ENCODE measurements at regions not wholly inside any gene's neighbourhood (a gene's known extent, or its start where the extent isn't known, plus 50 kb on each side); places are given as distances from the start of the nearest gene placed in this dataset.

DNA sequence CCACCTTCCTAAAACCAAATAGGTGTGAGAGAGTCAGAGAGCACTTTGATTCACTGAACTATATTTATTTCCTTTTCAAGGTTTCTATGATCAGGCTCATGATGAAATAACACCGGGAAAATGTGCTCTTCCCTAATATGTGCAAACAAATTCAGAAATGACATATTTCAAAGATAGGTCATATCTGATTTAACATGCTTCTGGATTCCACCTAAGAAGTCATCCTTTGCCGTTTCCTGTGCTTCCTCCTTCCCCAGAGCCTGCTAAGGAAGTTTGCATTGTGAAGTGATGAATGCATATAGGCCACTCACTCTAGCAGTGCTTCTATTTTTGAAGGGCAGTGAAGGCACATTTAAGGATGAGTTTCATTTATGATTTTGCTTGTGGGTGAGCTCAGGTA is 327.6 kb downstream of the TDRD15 start:
- FAIRE-seq, result no peak

DNA sequence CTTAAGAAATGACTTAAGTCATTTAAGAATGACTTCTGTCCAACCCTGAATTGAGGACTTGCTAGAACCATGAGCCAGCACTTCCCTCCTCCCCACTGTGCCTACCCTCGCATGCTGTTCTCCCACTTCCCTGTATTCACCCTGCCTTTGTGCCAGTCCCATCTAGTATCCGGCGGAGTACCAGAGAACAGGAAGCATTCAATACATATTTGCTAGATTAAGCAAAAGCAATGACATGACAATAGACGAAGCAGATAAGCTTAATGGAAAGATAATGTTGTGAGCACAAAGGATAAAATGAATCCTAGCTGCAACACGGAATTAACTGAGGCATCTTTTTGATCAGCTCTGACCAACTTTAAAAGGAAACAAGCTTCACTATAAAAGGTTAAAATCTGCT is 328.5 kb downstream of the TDRD15 start:
- FAIRE-seq, result no peak

DNA sequence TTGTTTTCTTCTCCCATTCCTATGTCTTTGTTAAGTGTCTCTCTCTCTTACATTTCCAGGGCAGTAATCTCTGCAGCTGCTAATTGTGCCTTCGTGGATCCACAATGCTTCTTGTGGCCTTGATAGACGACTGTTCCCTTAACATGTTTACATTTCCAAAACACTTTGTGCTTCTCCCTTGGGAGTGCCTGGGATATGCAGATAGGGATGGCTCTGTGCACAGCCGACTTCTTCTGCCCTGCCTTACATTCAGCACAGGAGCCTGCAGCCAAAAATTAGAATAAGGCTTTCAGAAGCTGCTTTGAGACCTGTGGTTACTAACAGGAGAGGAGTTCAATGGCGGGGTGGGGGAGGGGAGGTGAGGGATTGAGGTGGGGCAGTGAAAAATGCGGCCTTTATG is 328.9 kb downstream of the TDRD15 start:
- no peak for FAIRE-seq

DNA sequence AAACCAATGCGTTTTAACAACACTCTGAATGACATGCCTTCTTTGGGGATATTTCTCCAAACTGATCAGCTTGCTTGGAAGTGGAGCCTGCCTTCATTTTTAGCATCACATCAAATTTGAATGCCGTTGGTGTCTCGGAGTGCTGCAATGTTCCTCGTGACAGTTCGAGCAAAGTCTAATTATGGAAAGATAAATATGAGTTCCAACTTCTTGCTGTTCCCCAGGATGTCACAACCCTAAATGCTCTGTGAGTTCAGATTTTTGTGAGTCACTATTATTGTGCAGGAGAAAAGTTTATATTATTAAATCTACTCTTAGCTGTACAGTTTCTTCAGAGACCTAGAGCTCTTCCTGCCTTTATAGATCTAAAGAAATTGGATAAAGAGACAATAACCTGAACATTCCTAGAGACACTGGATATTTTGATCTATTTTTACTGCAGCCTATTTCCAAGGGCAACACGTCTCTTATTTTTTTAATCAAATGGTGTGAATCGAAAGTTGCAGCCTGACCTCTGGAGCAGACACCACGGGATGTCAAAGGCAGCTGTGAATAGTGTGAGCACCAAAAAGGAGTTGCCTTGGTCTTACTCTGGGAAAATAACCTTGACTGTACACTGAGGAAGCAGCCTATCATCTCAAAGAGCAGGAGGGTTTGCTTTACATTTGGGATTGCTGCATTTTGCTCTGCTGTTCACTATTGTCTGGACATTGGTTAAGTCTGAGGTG is 330.1 kb downstream of the TDRD15 start:
- FAIRE-seq, result no peak

DNA sequence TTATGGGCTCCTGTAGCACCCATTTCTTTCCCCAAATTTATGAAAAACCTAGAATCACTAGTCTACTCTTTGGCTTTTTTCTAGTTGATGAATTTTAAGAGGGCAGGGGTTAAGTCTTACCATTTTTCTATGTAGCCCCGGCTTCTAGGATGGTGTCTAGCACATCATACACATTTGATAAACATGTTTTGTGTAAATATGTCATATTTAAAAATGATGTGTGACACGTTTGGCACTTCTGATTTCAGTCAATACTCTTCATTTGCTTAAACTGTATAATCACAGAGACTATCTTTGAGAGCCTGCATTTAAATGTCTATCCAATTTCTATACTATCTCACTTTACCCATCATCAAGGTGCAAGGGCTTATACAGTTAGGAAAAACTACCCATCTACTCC is 331.1 kb downstream of the TDRD15 start:
- no peak for FAIRE-seq

DNA sequence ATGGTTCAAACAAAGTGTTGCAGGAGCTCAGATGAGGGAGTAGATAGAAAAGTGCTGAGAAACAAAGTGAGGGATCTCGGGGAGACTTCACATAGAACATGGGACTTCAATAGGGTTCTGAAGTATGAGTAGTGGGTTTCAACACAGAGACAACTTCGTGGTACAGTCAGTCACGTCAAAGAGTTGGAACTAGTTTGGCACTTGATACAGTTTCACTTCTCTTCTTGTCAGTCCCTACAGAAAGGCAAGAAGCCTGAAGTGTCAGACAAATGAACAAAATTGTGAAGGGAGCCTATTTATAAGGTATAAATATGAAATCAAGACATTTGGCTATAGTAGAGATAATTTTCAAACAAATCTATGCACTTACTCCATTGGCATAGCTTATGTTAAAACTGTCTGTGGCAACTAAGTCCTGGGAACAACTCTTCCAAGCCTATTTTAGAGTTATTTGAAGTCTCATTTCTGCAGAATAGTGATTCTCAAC is 338.0 kb downstream of the TDRD15 start:
- FAIRE-seq, result no peak

DNA sequence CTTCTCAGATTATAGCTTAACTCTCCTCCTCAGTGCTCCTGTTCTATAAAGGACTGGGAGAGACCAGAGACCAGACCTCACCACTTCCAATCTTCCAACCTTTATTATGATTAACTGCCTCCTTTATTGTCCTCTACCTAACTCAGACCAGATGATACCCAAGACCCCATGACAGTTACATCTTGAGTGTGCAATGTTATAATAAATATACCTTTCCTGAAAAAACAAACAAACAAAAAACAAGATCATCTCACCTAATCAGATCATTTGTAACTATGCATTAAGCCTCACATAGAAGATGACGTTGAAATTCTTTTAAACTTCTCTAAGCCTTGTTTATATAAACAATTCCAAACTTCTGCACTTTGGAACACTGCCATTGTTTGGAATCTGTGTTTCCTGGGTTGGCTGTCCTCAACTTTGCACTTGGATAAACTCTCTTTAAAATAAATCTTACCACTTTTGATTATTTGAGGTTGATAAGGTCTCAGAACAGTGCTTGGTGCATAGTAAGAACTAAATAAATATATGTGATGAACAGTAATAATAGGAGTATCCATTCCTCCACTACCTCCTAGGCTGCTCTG is 342.7 kb downstream of the TDRD15 start:
- peak; percentile 46 for FAIRE-seq

DNA sequence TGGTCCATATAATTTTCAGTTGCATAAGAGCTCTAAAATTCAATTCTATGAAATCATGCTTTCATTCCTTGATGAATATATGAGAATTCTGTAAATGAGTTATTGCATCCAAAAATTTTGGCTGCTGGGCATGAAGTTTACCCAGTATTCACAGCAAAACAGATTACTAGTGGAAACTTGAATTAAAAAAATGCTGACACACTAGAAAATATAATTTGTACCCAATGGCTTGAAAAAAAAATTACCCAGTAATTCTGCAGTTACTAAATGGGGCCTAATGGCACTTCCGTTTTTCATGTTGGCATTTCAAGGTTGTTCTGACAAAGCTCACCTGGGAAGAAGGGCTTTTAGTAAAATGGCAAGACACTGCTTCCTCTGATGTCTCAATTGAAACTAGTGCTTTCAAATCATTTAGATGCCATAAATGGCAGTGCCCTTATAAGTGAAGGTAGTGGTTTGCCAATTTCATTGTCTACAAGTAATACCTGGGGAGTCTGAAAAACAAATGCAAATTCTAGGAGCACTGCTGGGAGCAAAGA is 343.6 kb downstream of the TDRD15 start:
- no peak for FAIRE-seq

DNA sequence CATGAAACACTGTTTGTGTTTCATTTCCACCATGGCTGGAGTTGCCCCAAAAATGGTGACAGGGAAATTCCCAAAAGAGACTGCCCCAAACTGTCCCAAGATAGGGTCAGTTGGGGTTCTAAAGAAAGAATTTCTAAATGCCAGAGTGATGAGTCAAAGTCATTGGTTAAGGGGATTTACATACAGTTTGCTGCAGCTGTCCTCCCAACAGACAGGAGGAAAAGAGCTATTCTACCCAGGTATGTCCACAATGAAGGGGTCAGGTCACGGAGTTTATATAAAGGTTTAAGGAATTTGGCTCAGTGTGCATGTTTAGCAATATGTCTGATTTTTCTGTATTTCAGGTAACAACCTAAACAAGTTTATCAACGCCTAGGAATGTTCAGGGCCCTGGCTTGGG is 344.1 kb downstream of the TDRD15 start:
- no peak for FAIRE-seq

DNA sequence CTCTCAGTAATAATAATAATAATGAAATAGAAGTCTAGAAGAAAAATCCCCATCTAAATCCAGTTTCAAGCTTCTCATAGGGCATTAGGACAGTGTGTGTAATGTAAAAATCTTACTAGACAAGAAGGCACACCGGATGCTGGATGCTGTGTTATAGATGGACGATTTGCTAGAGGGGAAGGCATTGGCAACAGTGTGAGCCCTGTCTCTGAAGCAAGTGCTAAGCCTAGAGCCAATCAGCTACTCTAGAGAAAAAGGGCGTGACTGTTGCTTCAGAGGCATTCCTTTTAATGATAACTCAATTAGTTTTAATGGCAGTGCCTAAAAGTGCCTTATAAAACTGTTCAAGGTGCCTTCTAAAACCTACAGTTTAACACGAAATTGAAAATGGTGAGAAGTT is 344.9 kb downstream of the TDRD15 start:
- no peak for FAIRE-seq

DNA sequence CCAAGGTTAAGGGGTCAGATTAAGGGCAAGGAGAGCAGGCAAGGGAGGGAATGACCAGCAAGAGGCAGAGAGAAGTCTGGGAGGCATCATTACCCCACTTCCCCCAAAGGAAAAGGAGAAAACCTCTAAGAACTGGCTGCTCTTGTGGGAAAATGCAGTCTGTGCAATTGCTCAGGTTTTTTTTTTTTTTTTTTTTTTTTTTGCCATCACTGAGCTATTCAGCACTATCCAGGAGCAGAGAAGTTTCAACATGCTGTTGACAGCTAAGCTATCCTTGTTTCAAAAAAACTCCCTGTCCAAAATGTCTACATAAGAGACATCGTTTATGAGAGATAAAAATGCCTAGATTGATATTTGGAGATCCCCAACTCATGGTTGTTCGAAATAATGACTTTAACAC is 345.4 kb downstream of the TDRD15 start:
- FAIRE-seq, result no peak

DNA sequence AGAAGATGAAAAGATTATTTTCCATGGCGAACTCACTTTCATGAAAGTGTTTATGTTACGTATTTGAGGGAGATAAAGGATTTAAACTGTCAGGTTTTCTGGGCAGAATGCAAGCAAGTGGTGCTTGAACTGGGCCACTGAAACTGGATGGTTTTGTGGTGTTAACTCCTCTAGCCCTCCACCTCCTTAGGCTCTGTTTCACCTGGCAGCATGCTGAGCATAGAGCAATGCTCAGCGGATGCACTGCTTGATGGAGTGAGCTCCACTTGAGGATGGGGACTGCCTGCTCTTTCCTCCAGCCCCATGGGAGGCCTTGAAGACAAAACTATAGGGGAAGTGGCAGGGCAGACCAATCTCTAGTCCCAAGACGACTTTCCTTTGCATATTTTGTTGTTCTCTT is 345.8 kb downstream of the TDRD15 start:
- no peak for FAIRE-seq

DNA sequence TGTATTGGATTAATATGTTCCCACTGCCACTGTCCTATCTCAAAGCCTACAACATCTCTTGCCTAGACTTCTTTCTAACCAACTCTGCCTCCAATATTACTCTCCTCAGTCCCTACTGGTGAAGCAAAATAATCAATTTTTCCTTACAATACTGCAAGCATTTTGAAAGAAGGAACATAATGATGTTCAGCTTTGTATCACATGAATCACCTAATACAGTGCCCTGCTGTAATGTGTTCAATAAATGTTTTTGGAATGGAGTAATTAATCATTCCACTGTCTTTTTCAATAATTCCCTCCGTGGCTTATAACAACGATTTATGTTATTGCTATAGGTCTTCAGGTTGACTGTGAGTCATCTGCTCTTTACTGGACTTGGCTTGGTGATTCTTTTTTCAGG is 356.4 kb downstream of the TDRD15 start:
- FAIRE-seq, result no peak

DNA sequence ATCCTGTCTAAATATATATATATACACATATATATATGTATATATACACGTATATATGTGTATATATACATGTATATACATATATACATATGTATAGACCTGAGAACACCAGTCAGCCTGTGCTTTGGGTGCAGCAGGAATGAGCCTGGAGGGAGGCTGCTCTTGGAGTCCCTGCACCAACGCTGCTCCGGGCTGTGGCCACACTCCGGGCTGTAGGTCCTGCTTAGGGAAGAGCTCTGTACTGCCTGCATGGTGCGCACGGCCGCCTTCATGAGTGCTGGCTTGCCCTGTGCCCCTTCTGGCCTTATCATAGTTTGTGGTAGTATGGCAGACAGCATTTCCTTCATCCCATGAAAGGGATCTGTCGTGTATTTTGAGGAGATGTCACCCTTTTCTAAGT is 360.9 kb downstream of the TDRD15 start:
- FAIRE-seq, result no peak

DNA sequence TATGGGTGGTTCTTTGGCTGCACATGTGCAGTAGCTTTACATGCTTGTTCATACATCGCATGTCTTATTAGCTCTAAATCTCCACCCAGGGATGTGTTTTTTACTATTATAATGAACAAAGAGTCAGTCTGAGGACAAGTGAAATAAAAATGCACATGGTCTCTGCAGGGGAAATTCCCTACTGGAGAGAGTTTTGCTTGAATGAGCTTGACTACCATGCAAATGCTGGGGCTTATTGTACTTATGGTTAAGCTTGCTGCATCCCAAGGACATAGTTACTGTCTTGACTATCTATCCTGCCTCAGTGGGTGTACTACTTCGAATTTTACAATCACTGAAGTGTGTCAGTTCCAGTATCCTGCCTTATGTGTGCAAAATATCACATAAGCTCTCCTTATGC is 362.7 kb downstream of the TDRD15 start:
- FAIRE-seq, result no peak

DNA sequence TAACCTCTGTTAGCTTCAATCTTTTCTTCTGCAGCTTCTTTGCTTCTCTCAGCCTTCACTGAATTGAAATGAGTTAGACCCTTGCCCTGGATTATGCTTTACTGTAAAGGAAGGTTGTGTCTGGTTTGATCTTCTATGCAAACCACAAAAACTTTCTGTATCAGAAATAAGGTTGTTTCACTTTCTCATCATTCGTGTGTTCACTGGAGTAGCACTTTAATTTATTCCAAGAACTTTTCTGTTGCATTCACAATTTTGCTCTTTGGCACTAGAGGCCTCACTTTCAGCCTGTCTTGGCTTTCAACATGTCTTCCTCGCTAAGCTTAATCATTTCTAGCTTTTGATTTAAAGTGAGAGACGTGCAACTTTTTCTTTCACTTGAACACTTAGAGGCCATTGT is 365.3 kb downstream of the TDRD15 start:
- FAIRE-seq, result no peak

DNA sequence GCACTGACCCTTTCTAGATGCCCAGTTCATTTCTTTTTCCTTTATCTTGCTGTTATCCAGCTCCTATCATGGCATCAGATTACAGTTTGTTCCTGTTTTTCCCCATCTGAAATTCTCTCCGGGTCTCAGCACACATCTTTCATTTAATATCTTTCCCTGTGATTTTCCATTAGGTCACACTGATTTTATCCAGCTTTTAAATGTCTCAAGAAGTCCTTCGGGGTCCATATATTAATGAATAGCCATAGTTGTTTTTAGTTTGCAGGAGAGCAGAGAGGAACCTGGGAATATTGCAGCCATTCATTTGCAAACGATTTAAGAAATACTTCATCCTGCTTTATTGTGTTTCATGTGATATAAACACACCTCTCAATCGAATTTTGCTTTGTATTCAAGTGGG is 374.2 kb downstream of the TDRD15 start:
- no peak for FAIRE-seq

DNA sequence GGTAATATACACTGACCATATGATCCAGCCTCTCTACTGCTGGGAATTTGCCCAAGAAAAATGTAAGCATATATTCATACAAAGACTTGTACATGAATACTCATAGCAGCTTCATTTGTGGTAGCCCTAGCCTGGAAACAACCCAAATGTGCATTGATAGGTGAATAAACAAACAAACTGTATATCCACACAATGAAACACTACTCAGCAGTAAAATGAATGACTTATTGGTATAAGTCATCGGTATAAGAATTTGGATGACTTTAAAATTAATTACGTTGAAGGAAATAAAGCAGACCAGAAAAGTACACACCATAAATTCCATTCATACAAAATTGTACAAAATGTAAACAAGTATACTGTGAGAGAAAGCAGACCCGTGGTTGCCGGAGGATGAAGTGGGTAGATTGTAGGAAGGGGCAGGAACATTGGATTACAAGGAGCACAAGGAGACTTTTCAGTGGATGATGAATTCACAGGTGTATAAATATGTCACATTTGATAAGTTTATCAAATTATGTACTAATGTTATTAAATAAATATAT is 376.7 kb downstream of the TDRD15 start:
- FAIRE-seq, result no peak

DNA sequence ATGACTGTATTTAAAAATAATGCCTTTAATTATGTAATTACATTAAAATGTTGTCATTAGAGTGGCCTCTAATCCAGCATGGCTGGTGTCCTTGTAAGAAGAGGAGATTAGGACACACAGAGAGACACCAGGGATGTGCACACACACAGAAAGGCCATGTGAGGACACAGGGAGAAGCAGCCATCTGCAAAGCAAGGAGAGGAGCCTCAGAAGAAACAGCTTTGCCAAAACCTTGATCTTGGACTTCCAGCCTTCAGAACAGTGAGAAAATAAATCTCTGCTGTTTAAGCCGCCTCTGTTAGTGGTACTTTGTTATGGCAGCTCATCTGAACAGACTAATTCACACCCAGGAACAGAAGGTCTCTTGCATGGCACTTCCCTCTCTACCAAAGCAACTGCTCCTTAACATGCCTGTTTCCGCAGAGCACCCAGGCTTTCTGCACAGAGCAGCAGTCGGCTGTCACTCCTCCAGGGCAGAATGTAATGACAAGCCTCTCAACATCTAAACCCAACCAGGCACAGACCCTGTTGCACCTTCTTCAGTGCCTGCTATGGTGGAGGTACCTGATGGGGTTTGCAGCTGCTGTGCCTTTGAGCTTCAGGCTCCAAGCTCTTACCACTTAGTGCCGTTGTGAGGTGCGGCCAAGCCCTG is 377.7 kb downstream of the TDRD15 start:
- FAIRE-seq, result no peak

DNA sequence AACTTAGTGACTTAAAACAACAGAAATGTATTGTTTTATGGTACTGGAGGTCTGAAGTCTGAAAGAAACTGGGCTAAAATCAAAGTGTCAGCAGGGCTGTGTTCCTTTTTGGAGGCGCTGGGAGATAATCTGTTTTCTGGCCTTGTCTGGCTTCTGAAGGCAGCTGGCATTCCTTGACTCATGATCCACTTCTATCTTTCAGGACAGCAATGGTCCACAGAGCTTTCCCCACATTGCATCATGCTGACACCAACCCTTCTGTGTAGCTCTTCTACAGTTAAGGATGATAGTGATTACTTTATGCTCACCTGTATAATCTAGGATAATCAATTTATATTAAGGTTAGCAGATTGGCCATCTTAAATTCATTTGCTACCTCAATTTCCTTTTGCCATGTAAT is 392.1 kb downstream of the TDRD15 start:
- FAIRE-seq, result no peak

DNA sequence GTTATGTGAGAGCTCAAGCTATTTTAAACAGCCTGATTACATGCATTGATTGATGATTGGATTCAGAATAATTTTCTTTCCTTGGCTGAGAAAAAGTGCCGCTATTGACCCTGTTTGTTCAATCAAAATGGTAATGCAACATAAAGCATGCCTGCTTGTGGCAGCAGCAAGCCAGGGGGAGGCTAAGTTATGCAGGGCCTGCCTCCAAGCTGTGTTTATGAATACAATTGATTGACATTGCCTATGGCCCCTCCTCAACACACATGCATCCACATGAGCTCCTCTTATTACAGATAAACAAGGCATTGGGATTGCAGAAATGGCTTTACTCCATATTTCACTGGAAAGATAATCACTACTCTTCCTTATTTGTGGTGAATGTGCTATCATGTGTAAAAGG is 395.6 kb downstream of the TDRD15 start:
- no peak for FAIRE-seq

DNA sequence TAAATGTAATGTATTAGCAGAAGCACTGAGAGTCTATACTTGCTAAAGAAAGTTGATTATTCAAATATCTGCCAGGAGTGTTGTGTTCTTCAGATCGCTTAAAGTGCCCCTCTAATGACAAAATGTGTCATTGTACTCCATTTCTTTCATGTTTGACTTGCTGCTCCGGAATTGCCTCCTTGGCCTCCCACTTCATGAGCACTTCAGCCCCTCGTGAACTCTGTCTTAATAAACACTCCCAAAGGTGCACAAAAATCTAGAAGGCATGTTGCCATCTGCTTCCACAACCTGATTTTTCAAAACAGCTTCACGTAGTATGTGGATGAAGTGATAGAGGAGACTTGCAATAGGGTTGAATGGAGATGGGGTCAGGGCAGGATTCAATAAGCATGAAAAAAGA is 396.1 kb downstream of the TDRD15 start:
- no peak for FAIRE-seq

DNA sequence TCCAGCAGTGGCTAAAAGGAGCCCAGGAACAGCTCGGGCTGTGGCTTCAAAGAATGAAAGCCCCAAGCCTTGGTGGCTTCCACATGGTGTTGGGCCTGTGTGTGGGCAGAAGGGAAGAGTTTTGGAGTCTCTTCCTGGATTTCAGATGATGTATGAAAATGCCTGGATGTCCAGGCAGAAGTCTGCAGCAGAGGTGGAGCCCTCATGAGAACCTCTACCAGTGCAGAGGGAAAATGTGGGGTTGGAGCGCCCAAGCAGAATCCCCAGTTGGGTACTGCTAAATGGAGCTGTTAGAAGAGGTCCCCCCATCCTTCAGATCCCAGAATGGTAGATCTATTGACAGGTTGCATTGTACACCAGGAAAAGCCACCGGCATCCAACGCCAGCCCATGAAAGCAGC is 412.1 kb downstream of the TDRD15 start:
- FAIRE-seq, result no peak

DNA sequence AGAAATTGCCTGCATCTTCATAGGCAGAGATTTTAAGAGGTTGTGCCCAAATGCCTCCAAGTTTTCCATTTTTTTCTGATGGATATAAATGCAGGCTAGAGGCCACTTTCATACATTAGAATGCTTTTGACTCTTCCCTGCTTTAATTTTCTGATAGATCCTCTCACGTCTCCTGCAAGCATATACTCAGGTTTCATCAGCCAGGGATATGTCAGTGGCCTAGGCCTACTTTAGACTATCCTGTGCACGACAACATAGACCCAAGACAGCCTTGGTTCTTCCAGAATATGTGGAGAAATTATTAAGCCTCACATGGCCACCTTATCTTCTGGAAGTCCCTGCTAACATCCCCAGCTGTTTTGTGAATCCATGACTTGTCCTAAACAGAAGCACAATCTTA is 415.9 kb downstream of the TDRD15 start:
- FAIRE-seq, result no peak
